GM23338 (cell line): ENCODE measurements at regions not wholly inside any gene's neighbourhood (a gene's known extent, or its start where the extent isn't known, plus 50 kb on each side); places are given as distances from the start of the nearest gene placed in this dataset.

Experiments
- ATAC-seq: fragments of 200-7000 bp; cut with Tn5 transposase; 3 replicates; pipeline ENCODE4 v1.9.1; 2020
- DNase-seq: peaks from one replicate; pipeline ENCODE4 v3.0.0-alpha.2; 2015; ENCODE audit warnings: low spot score
- H2AFZ ChIP-seq: fragments of 200-600 bp; sonication (generic); 2 replicates; pipeline ENCODE4 v1.8.0; 2016; ENCODE audit warnings: antibody characterized with exemption, mild to moderate bottlenecking, moderate library complexity
- H3F3A ChIP-seq: fragments of 200-600 bp; sonication (generic); replicated peaks from 2 replicates; pipeline ENCODE4 v1.8.0; 2017; ENCODE audit warnings: antibody characterized with exemption, mixed run types, low read depth
- H3K27ac ChIP-seq: fragments of 200-600 bp; sonication (generic); 2 replicates; pipeline ENCODE4 v1.6.1; 2016; ENCODE audit warnings: low read depth
- H3K27me3 ChIP-seq: fragments of 200-600 bp; sonication (generic); 2 replicates; pipeline ENCODE4 v1.8.0; 2016; ENCODE audit warnings: mild to moderate bottlenecking, mixed run types, moderate library complexity; ENCODE audit not compliant: insufficient read depth
- H3K36me3 ChIP-seq: fragments of 200-600 bp; sonication (generic); 2 replicates; pipeline ENCODE4 v1.8.0; 2016; ENCODE audit warnings: mild to moderate bottlenecking; ENCODE audit not compliant: insufficient read depth
- H3K4me1 ChIP-seq: fragments of 200-600 bp; sonication (generic); 2 replicates; pipeline ENCODE4 v1.8.0; 2016; ENCODE audit warnings: mild to moderate bottlenecking, moderate library complexity; ENCODE audit not compliant: insufficient read depth
- H3K4me2 ChIP-seq: fragments of 200-600 bp; sonication (generic); 2 replicates; pipeline ENCODE4 v1.7.1; 2017; ENCODE audit warnings: mixed run types
- H3K4me3 ChIP-seq: fragments of 200-600 bp; sonication (generic); 2 replicates; pipeline ENCODE4 v1.6.1; 2016; ENCODE audit warnings: mixed run types
- H3K79me2 ChIP-seq: fragments of 200-600 bp; sonication (generic); replicated peaks from 2 replicates; pipeline ENCODE4 v1.8.0; 2017; ENCODE audit warnings: mild to moderate bottlenecking; ENCODE audit not compliant: insufficient read depth
- H3K9me2 ChIP-seq: fragments of 200-600 bp; sonication (generic); 2 replicates; pipeline ENCODE4 v1.8.0; 2017; ENCODE audit not compliant: insufficient read depth
- H4K20me1 ChIP-seq: fragments of 200-600 bp; sonication (generic); replicated peaks from 2 replicates; pipeline ENCODE4 v1.8.0; 2017; ENCODE audit warnings: mild to moderate bottlenecking; ENCODE audit not compliant: insufficient read depth
- H3K27ac Mint-ChIP-seq: 2 replicates; pipeline ENCODE4 v1.8.0; 2020; ENCODE audit warnings: inconsistent platforms, mild to moderate bottlenecking, moderate library complexity, mixed read lengths
- H3K27me3 Mint-ChIP-seq: 3 replicates; pipeline ENCODE4 v1.8.0; 2022; ENCODE audit warnings: low read depth, mild to moderate bottlenecking, moderate library complexity, mixed read lengths, inconsistent platforms; ENCODE audit not compliant: insufficient read depth, poor library complexity
- H3K36me3 Mint-ChIP-seq: 3 replicates; pipeline ENCODE4 v1.8.0; 2021; ENCODE audit warnings: low read depth, mild to moderate bottlenecking, inconsistent platforms, moderate library complexity, mixed read lengths
- H3K4me1 Mint-ChIP-seq: 3 replicates; pipeline ENCODE4 v1.8.0; 2020; ENCODE audit warnings: mild to moderate bottlenecking, inconsistent platforms, mixed read lengths
- H3K4me3 Mint-ChIP-seq: 3 replicates; pipeline ENCODE4 v1.8.0; 2021; ENCODE audit warnings: moderate library complexity, mild to moderate bottlenecking, inconsistent platforms, mixed read lengths
- H3K9me3 Mint-ChIP-seq: 3 replicates; pipeline ENCODE4 v1.8.0; 2020; ENCODE audit warnings: moderate library complexity, mild to moderate bottlenecking, inconsistent platforms, mixed read lengths
- CREB1 ChIP-seq: fragments of 250-450 bp; sonication (Bioruptor Pico); IDR thresholded peaks from 2 replicates; pipeline ENCODE4 v1.5.0; 2020; ENCODE audit warnings: low read depth, mild to moderate bottlenecking, moderate library complexity
- NANOG ChIP-seq: IDR thresholded peaks from 2 replicates; pipeline ENCODE4 v1.6.1; 2016; ENCODE audit warnings: antibody characterized with exemption, borderline replicate concordance
- ZNF114 ChIP-seq: fragments of 250-450 bp; sonication (Bioruptor Pico); IDR thresholded peaks from 2 replicates; pipeline ENCODE4 v1.5.0; 2020; ENCODE audit warnings: mild to moderate bottlenecking, moderate library complexity
- TF ChIP-seq, protein P1 (sequence below): fragments of 250-450 bp; sonication (Bioruptor Pico); IDR thresholded peaks from 2 replicates; pipeline ENCODE4 v1.5.0; 2020; ENCODE audit warnings: mild to moderate bottlenecking, moderate library complexity

DNA sequence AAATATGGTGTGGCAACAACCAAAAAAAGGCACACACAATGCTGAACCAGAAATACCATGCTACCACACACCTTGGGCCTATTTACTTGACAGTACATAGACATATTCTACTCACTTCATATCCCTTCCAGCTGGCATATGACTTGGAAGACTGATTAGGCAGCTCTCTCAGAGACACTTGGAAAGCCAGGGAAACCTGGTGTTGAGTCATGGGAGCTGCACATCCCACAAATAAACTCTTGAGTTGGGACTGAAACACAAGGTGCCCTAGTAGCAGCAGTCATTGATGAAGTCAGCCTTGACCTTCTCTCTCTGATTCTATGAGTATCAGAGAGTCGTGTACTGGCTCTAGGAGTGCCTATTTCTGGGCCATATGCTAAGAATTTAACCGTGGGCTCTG lies 776.6 kb upstream of the LCORL start (continued):
- TF ChIP-seq, protein P1, sequence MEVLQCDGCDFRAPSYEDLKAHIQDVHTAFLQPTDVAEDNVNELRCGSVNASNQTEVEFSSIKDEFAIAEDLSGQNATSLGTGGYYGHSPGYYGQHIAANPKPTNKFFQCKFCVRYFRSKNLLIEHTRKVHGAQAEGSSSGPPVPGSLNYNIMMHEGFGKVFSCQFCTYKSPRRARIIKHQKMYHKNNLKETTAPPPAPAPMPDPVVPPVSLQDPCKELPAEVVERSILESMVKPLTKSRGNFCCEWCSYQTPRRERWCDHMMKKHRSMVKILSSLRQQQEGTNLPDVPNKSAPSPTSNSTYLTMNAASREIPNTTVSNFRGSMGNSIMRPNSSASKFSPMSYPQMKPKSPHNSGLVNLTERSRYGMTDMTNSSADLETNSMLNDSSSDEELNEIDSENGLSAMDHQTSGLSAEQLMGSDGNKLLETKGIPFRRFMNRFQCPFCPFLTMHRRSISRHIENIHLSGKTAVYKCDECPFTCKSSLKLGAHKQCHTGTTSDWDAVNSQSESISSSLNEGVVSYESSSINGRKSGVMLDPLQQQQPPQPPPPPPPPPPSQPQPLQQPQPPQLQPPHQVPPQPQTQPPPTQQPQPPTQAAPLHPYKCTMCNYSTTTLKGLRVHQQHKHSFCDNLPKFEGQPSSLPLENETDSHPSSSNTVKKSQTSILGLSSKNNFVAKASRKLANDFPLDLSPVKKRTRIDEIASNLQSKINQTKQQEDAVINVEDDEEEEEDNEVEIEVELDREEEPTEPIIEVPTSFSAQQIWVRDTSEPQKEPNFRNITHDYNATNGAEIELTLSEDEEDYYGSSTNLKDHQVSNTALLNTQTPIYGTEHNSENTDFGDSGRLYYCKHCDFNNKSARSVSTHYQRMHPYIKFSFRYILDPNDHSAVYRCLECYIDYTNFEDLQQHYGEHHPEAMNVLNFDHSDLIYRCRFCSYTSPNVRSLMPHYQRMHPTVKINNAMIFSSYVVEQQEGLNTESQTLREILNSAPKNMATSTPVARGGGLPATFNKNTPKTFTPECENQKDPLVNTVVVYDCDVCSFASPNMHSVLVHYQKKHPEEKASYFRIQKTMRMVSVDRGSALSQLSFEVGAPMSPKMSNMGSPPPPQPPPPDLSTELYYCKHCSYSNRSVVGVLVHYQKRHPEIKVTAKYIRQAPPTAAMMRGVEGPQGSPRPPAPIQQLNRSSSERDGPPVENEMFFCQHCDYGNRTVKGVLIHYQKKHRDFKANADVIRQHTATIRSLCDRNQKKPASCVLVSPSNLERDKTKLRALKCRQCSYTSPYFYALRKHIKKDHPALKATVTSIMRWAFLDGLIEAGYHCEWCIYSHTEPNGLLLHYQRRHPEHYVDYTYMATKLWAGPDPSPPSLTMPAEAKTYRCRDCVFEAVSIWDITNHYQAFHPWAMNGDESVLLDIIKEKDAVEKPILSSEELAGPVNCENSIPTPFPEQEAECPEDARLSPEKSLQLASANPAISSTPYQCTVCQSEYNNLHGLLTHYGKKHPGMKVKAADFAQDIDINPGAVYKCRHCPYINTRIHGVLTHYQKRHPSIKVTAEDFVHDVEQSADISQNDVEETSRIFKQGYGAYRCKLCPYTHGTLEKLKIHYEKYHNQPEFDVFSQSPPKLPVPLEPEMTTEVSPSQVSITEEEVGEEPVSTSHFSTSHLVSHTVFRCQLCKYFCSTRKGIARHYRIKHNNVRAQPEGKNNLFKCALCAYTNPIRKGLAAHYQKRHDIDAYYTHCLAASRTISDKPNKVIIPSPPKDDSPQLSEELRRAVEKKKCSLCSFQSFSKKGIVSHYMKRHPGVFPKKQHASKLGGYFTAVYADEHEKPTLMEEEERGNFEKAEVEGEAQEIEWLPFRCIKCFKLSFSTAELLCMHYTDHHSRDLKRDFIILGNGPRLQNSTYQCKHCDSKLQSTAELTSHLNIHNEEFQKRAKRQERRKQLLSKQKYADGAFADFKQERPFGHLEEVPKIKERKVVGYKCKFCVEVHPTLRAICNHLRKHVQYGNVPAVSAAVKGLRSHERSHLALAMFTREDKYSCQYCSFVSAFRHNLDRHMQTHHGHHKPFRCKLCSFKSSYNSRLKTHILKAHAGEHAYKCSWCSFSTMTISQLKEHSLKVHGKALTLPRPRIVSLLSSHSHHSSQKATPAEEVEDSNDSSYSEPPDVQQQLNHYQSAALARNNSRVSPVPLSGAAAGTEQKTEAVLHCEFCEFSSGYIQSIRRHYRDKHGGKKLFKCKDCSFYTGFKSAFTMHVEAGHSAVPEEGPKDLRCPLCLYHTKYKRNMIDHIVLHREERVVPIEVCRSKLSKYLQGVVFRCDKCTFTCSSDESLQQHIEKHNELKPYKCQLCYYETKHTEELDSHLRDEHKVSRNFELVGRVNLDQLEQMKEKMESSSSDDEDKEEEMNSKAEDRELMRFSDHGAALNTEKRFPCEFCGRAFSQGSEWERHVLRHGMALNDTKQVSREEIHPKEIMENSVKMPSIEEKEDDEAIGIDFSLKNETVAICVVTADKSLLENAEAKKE (CRISPR knock-in tag): no peak

DNA sequence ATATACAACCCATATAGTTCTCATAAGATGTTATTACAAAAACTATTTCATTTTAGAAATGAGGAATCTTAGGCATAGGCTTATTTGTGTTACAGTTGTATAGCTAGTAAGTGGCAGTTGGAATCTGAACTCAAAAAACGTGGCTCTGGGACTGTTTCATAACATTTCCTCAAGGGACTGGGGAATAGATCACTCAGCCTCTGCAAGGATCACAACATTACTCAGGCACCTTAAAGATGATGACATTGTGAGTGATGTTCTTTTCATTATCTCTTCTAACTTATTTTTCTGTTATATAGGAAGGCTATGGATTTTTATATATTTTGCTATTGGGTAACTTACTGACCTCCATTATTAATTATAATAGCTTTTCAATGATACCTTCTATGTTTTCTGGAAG lies 774.2 kb upstream of the LCORL start:
- no peak overlapping the region for H2AFZ ChIP-seq
- no peak for ATAC-seq
- DNase-seq: no peak
- H3K27me3 ChIP-seq: no peaks in the 10 kb centered on the region
- H3K4me2 ChIP-seq: no peak overlapping the region
- no peaks in the 10 kb centered on the region for H3K79me2 ChIP-seq
- Mint-ChIP-seq H3K27ac (no peak overlapping the region), H3K4me3 (no peak overlapping the region), H3K4me1 (peaks cover 10% of the 10 kb centered on the region), H3K9me3 (no peaks in the 10 kb centered on the region), H3K36me3 (no peaks in the 10 kb centered on the region), H3K27me3 (no peaks in the 10 kb centered on the region)
- H3K4me1 ChIP-seq: peaks cover 6% of the 10 kb centered on the region; the same call in 1 of the 2 replicates
- no peak overlapping the region for H3K27ac ChIP-seq
- no peaks in the 10 kb centered on the region for H3K9me2 ChIP-seq
- no peaks in the 10 kb centered on the region for H3K36me3 ChIP-seq
- no peak overlapping the region for H3K4me3 ChIP-seq
- no peaks in the 10 kb centered on the region for H3F3A ChIP-seq
- TF ChIP-seq CREB1 (CRISPR knock-in tag): no peak
- H4K20me1 ChIP-seq: no peaks in the 10 kb centered on the region

DNA sequence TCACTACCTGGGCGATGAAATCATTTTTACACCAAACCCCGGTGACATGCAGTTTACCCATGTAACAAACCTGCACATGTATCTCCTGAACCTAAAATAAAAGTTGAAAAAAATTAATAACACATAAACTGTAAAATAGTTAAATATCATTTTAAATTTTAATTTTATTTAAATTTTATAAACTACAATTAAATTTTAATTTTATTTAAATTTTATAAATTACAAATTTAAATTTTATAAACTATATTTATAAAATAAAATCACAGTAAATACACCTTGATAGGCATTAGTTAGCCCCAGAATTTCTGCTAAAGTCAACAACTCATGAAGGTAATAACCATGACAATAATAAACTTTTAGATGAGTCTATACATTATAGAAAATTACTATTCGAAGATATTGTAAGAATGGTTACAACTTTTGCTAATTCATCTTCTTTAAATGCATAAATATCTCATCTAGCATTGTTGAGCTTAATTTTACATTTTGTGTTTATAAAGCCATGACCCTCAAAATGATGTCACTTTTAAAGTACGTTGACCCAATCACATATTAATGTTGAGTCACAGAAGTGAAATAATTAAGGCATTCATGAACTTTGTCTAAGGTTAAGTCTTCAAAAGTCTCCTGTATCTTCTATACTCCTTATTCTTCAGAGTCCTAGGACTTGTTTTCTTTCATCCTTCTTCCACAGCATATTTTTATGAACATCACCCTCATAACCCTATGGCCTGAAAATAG lies 755.8 kb upstream of the LCORL start:
- H3K36me3 Mint-ChIP-seq: peaks cover 10% of the 10 kb centered on the region; the same call in 2 of the 3 replicates
- Histone ChIP-seq H3K9me2 (peaks cover 14% of the 10 kb centered on the region), H4K20me1 (no peaks in the 10 kb centered on the region), H3K4me1 (no peaks in the 10 kb centered on the region), H3K4me2 (no peak overlapping the region), H3K36me3 (no peaks in the 10 kb centered on the region), H3K27ac (no peak overlapping the region), H3K27me3 (no peaks in the 10 kb centered on the region), H2AFZ (no peak overlapping the region), H3K79me2 (no peaks in the 10 kb centered on the region), H3K4me3 (no peak overlapping the region), H3F3A (no peaks in the 10 kb centered on the region)
- no peak overlapping the region for H3K4me3 Mint-ChIP-seq
- H3K4me1 Mint-ChIP-seq: no peaks in the 10 kb centered on the region
- ATAC-seq: no peak
- H3K9me3 Mint-ChIP-seq: peaks cover 9% of the 10 kb centered on the region; the same call in 2 of the 3 replicates
- DNase-seq: no peak
- no peaks in the 10 kb centered on the region for H3K27me3 Mint-ChIP-seq
- H3K27ac Mint-ChIP-seq: no peak overlapping the region
- no peak for TF ChIP-seq NANOG
- no peak for TF ChIP-seq ZNF114
